Lower lobe of right lung (tissue), 2 donors: ENCODE measurements at regions not wholly inside any gene's neighbourhood (a gene's known extent, or its start where the extent isn't known, plus 50 kb on each side); places are given as distances from the start of the nearest gene placed in this dataset.
A peak's percentile ranks its signal among the peaks of the same experiment; 100 is the strongest.

Experiments
- ATAC-seq, 2 donors: fragments of 200-7000 bp; cut with Tn5 transposase; one replicate each; pipeline ENCODE4 v1.9.1; 2020 to 2022; ENCODE audit warnings: mild to moderate bottlenecking in 2 of 2, moderate library complexity in 2 of 2
- DNase-seq: peaks from one replicate; pipeline ENCODE4 v3.0.0-alpha.2; 2020
- H3K27ac ChIP-seq: fragments of 200-600 bp; one replicate; pipeline ENCODE4 v1.8.0; 2022
- H3K27me3 ChIP-seq: fragments of 200-600 bp; one replicate; pipeline ENCODE4 v1.8.0; 2022; ENCODE audit warnings: low read depth
- H3K36me3 ChIP-seq: fragments of 200-600 bp; one replicate; pipeline ENCODE4 v1.8.0; 2022; ENCODE audit warnings: mild to moderate bottlenecking
- H3K4me1 ChIP-seq: fragments of 200-600 bp; one replicate; pipeline ENCODE4 v1.8.0; 2022
- H3K4me3 ChIP-seq: fragments of 200-600 bp; one replicate; pipeline ENCODE4 v1.8.0; 2022; ENCODE audit warnings: mild to moderate bottlenecking
- H3K9me3 ChIP-seq: fragments of 200-600 bp; one replicate; pipeline ENCODE4 v1.8.0; 2022
- CTCF ChIP-seq: fragments of 200-600 bp; IDR thresholded peaks from one replicate; pipeline ENCODE4 v1.8.0; 2022; ENCODE audit warnings: antibody characterized with exemption, mild to moderate bottlenecking
- intact Hi-C: fragments of 100-400 bp; cut with DNase I; formaldehyde crosslinking; loops from one replicate; pipeline ENCODE4 v1.11.0; 2022
- donor health status: DM: no; HTN: yes; CAD: no; lungs with severe emphysema.

GRCh38 chr2:146135245-146135644 is 1615.3 kb upstream of the ZEB2 start:
- Histone ChIP-seq H3K4me3 (no peak overlapping the region), H3K27ac (no peak overlapping the region), H3K27me3 (no peaks in the 10 kb centered on the region), H3K4me1 (no peaks in the 10 kb centered on the region), H3K9me3 (no peaks in the 10 kb centered on the region), H3K36me3 (no peaks in the 10 kb centered on the region)
- no peak for DNase-seq
- intact Hi-C loops = no loop called here
- no peak for TF ChIP-seq CTCF
- no peak for ATAC-seq

GRCh38 chr2:146131785-146132184 is 1611.9 kb upstream of the ZEB2 start:
- intact Hi-C loops = no loop called here

GRCh38 chr2:146131048-146131447 is 1611.1 kb upstream of the ZEB2 start:
- no peak for TF ChIP-seq CTCF
- intact Hi-C loops = no loop called here
- Histone ChIP-seq H3K4me3 (no peak overlapping the region), H3K9me3 (no peaks in the 10 kb centered on the region), H3K36me3 (no peaks in the 10 kb centered on the region), H3K27me3 (no peaks in the 10 kb centered on the region), H3K27ac (no peak overlapping the region), H3K4me1 (no peaks in the 10 kb centered on the region)
- no peak for ATAC-seq
- DNase-seq = no peak

More at GRCh38 chr2:146131785-146132184, 1611.9 kb upstream of the ZEB2 start:
- Histone ChIP-seq H3K36me3 (no peaks in the 10 kb centered on the region), H3K9me3 (no peaks in the 10 kb centered on the region), H3K27me3 (no peaks in the 10 kb centered on the region), H3K4me1 (no peaks in the 10 kb centered on the region), H3K4me3 (no peak overlapping the region), H3K27ac (no peak overlapping the region)
- ATAC-seq (no peak), DNase-seq (no peak)
- no peak for TF ChIP-seq CTCF

DNA sequence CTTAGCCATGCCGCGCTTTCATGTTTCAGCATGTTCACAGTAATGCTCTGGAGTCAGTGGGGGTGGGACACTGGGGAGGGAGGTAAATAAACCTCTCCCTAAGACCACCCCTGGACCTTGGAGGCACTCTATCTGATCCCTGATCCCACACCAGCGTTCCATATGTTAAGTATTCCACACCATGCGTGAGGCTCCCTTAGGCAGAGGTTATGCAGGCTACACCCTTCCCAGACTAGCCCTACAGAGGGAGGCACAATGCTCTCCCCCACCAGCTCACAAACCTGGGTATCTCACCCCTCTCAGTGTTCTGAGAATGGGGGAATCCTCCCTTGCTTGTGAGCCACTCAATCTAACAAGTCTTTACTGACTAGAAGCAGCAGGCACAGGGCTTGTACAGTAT is 1610.4 kb upstream of the ZEB2 start:
- no peaks in the 10 kb centered on the region for H3K36me3 ChIP-seq
- ATAC-seq (peak in 1 of 2 donors; percentile 52), DNase-seq (no peak)
- H3K27ac ChIP-seq = no peak overlapping the region
- intact Hi-C loops = no loop called here
- no peak for TF ChIP-seq CTCF
- no peaks in the 10 kb centered on the region for H3K4me1 ChIP-seq
- H3K4me3 ChIP-seq = no peak overlapping the region
- H3K27me3 ChIP-seq = no peaks in the 10 kb centered on the region
- H3K9me3 ChIP-seq = no peaks in the 10 kb centered on the region

DNA sequence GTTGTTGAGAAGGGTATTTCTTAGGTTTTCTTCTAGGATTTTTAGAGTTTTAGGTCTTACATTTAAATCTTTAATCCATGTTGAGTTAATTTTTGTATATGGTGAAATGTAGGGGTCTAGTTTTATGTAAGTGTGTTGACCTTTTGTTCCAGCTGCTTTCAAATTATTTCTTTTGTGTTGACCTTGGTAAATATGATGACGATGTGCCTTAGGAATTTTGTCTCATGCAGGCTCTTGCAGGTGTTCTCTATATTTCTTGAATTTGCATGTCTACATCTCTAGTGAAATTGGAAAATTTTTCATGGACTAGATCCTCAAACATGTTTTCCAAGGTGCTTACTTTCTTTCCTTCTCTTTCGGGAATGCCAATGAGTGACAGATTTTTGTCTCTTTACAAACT is 1609.3 kb upstream of the ZEB2 start:
- no peak for DNase-seq
- ATAC-seq = no peak
- intact Hi-C loops = no loop called here
- no peaks in the 10 kb centered on the region for H3K9me3 ChIP-seq
- no peaks in the 10 kb centered on the region for H3K4me1 ChIP-seq
- H3K27me3 ChIP-seq = no peaks in the 10 kb centered on the region
- no peaks in the 10 kb centered on the region for H3K36me3 ChIP-seq
- no peak overlapping the region for H3K4me3 ChIP-seq
- TF ChIP-seq CTCF = no peak
- H3K27ac ChIP-seq = no peak overlapping the region

DNA sequence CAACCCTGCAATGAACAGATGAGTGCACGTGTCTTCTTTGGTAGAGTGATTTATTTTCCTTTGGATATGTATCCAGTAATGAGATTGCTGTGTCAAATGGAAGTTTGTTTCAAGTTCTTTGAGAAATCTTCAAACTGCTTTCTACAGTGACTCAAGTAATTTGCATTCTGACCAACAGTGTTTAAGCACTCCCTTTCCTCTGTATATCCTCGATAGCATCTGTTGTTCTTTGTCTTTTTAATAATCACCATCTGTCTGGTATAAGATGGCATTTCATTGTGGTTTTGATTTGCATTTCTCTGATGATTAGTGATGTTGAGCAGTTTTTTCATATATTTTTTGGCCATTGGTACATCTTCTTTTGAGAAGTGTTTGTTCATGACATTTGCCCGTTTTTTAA is 1608.3 kb upstream of the ZEB2 start:
- H3K27ac ChIP-seq = no peak overlapping the region
- H3K27me3 ChIP-seq = no peaks in the 10 kb centered on the region
- H3K36me3 ChIP-seq = no peaks in the 10 kb centered on the region
- no peak for DNase-seq
- intact Hi-C loops = no loop called here
- H3K4me1 ChIP-seq = no peaks in the 10 kb centered on the region
- no peak for TF ChIP-seq CTCF
- no peak overlapping the region for H3K4me3 ChIP-seq
- no peaks in the 10 kb centered on the region for H3K9me3 ChIP-seq
- ATAC-seq = no peak
